NT2/D1 (cell line): ENCODE measurements at regions not wholly inside any gene's neighbourhood (a gene's known extent, or its start where the extent isn't known, plus 50 kb on each side); places are given as distances from the start of the nearest gene placed in this dataset.
"Not testable (repeated sequence)": the region's sequence is repeated elsewhere in the genome, so short reads cannot be mapped to it uniquely, and the experiment has no call there.

ENCODE experiments used
- SUZ12 ChIP-seq: IDR thresholded peaks from 2 replicates; pipeline ENCODE4 v1.6.1; 2011; ENCODE audit not compliant: insufficient read length, insufficient read depth; ENCODE audit errors: extremely low read depth
- YY1 ChIP-seq: IDR thresholded peaks from 2 replicates; pipeline ENCODE4 v1.6.1; 2011; ENCODE audit not compliant: insufficient read length, insufficient read depth
- ZNF274 ChIP-seq: IDR thresholded peaks from 2 replicates; pipeline ENCODE4 v1.6.1; 2011; ENCODE audit warnings: mild to moderate bottlenecking, low read depth, low read length

DNA sequence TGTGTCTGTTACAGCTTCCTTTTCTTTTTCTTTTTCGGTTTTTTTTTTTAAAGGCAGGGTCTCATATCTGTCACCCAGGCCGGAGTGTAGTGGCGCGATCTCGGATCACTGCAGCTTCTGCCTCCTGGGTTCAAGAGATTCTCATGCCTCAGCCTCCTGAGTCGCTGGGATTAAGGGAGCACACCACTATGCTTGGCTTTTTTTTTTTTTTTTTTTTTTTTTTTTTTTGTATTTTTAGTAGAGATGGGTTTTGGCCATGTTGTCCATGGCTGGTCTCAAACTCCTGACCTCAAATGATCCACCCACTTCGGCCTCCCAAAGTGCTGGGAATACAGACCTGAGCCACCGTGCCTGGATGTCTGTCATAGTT is 74.3 kb upstream of the PRSS16 start:
- TF ChIP-seq ZNF274, SUZ12, YY1: not testable (repeated sequence)
